Left ventricle myocardium inferior (tissue), 1 donor: ENCODE measurements at regions not wholly inside any gene's neighbourhood (a gene's known extent, or its start where the extent isn't known, plus 50 kb on each side); places are given as distances from the start of the nearest gene placed in this dataset.

Experiments used
- DNase-seq: peaks from one replicate; pipeline ENCODE4 v3.0.0-alpha.2; 2020
- H3K27ac ChIP-seq: fragments of 200-600 bp; replicated peaks from 2 replicates; pipeline ENCODE4 v1.8.0; 2021
- H3K27me3 ChIP-seq: fragments of 200-600 bp; 2 replicates; pipeline ENCODE4 v1.8.0; 2021; ENCODE audit warnings: low read depth
- H3K36me3 ChIP-seq: fragments of 200-600 bp; 2 replicates; pipeline ENCODE4 v1.8.0; 2021
- H3K4me1 ChIP-seq: fragments of 200-600 bp; 2 replicates; pipeline ENCODE4 v1.8.0; 2021
- H3K4me3 ChIP-seq: fragments of 200-600 bp; 2 replicates; pipeline ENCODE4 v1.8.0; 2021; ENCODE audit warnings: mild to moderate bottlenecking, moderate library complexity
- H3K9me3 ChIP-seq: fragments of 200-600 bp; replicated peaks from 2 replicates; pipeline ENCODE4 v1.8.0; 2021
- CTCF ChIP-seq: fragments of 200-600 bp; IDR thresholded peaks from 2 replicates; pipeline ENCODE4 v1.8.0; 2021; ENCODE audit warnings: antibody characterized with exemption, mild to moderate bottlenecking, borderline replicate concordance
- intact Hi-C: fragments of 100-400 bp; cut with micrococcal nuclease; formaldehyde crosslinking; loops from one replicate; pipeline ENCODE4 v1.11.0; 2022
- donor health status: DM: no; HTN: yes; CAD: no; lungs with severe emphysema.

GRCh38 chr5:96140496-96140895 lies 178.8 kb upstream of the ELL2 start:
- no peak for DNase-seq
- no peak for TF ChIP-seq CTCF
- Histone ChIP-seq H3K4me1 (no peaks in the 10 kb centered on the region), H3K4me3 (no peak overlapping the region), H3K36me3 (no peaks in the 10 kb centered on the region), H3K9me3 (no peaks in the 10 kb centered on the region), H3K27ac (no peak overlapping the region), H3K27me3 (no peaks in the 10 kb centered on the region)
- intact Hi-C loops = no loop called here

- intact Hi-C loops = no loop called here
- H3K4me1 ChIP-seq = no peaks in the 10 kb centered on the region
These were observed 178.4 kb upstream of the ELL2 start for GRCh38 chr5:96140084-96140483.

GRCh38 chr5:96134886-96135285 lies 173.2 kb upstream of the ELL2 start:
- intact Hi-C loops = no loop called here
- Histone ChIP-seq H3K36me3 (no peaks in the 10 kb centered on the region), H3K4me1 (no peaks in the 10 kb centered on the region), H3K9me3 (no peaks in the 10 kb centered on the region), H3K4me3 (no peak overlapping the region), H3K27ac (no peak overlapping the region), H3K27me3 (no peaks in the 10 kb centered on the region)
- DNase-seq = no peak
- TF ChIP-seq CTCF = no peak

More at GRCh38 chr5:96140084-96140483, 178.4 kb upstream of the ELL2 start:
- Histone ChIP-seq H3K36me3 (no peaks in the 10 kb centered on the region), H3K9me3 (no peaks in the 10 kb centered on the region), H3K4me3 (no peak overlapping the region), H3K27ac (no peak overlapping the region), H3K27me3 (no peaks in the 10 kb centered on the region)
- DNase-seq = no peak
- no peak for TF ChIP-seq CTCF

- H3K27me3 ChIP-seq = no peaks in the 10 kb centered on the region
- H3K9me3 ChIP-seq = no peaks in the 10 kb centered on the region
- DNase-seq = no peak
- no peaks in the 10 kb centered on the region for H3K4me1 ChIP-seq
- H3K27ac ChIP-seq = no peak overlapping the region
- no peak overlapping the region for H3K4me3 ChIP-seq
- no peak for TF ChIP-seq CTCF
- H3K36me3 ChIP-seq = no peaks in the 10 kb centered on the region
- intact Hi-C loops = no loop called here
These were observed 171.9 kb upstream of the ELL2 start for GRCh38 chr5:96133341-96134079.

- Histone ChIP-seq H3K27me3 (no peaks in the 10 kb centered on the region), H3K4me1 (peaks cover 22% of the 10 kb centered on the region), H3K4me3 (no peak overlapping the region), H3K36me3 (no peaks in the 10 kb centered on the region), H3K27ac (no peak overlapping the region), H3K9me3 (no peaks in the 10 kb centered on the region)
- TF ChIP-seq CTCF = no peak
- no peak for DNase-seq
- intact Hi-C loops = no loop called here
These were observed 167.6 kb upstream of the ELL2 start for GRCh38 chr5:96129276-96129675.
